ENCODE measurements at regions not wholly inside any gene's neighbourhood (a gene's known extent, or its start where the extent isn't known, plus 50 kb on each side); places are given as distances from the start of the nearest gene placed in this dataset.

DNA sequence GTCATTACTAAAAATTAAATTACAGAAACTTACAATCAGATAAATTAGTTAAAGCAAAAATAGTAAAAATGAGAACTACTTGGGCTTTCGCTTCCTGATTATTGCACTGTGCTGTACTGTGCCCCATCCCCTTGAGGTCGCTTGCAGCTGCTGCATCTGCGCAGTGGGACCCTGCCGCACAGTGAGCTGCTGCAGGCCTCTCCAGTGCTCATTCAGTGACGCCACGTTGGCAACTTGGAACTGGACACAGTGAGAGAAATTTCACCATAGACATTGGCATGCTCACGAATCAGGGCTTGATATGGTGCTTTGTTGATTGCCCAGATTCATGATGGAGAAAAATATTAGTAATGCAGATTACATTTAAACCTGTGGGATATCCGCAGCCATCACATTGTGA, 290.8 kb upstream of the MYT1L start:
- H3K4me3 ChIP-seq: no peak overlapping the region
- H3K79me2 ChIP-seq: no peaks in the 10 kb centered on the region
- TF ChIP-seq EZH2 (IDR thresholded peaks at IDR 0.05; ENCODE audit: borderline replicate concordance) (no peak), EZH2phosphoT487 (IDR thresholded peaks at IDR 0.05; ENCODE audit: low read depth, severe bottlenecking, unreplicated experiment) (no peak)
- TF ChIP-seq, protein P1, sequence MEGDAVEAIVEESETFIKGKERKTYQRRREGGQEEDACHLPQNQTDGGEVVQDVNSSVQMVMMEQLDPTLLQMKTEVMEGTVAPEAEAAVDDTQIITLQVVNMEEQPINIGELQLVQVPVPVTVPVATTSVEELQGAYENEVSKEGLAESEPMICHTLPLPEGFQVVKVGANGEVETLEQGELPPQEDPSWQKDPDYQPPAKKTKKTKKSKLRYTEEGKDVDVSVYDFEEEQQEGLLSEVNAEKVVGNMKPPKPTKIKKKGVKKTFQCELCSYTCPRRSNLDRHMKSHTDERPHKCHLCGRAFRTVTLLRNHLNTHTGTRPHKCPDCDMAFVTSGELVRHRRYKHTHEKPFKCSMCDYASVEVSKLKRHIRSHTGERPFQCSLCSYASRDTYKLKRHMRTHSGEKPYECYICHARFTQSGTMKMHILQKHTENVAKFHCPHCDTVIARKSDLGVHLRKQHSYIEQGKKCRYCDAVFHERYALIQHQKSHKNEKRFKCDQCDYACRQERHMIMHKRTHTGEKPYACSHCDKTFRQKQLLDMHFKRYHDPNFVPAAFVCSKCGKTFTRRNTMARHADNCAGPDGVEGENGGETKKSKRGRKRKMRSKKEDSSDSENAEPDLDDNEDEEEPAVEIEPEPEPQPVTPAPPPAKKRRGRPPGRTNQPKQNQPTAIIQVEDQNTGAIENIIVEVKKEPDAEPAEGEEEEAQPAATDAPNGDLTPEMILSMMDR (IDR thresholded peaks at IDR 0.05; ENCODE audit: poor library complexity): no peak
- H3K36me3 ChIP-seq (replicated peaks; ENCODE audit: insufficient read depth, low read depth): no peaks in the 10 kb centered on the region
- H3K27me3 ChIP-seq: no peaks in the 10 kb centered on the region
- no peaks in the 10 kb centered on the region for H3K9me3 ChIP-seq (ENCODE audit: low read depth)
- WGBS (ENCODE audit: low lambda C conversion rate, missing lambda C conversion rate): 90% methylated on average over 8 of the region's 8 CpGs
- H3K9me2 ChIP-seq (replicated peaks; ENCODE audit: insufficient read depth): no peaks in the 10 kb centered on the region
- no peak overlapping the region for H3K27ac ChIP-seq
- H3K4me2 ChIP-seq: no peak overlapping the region
- H3K4me1 ChIP-seq (ENCODE audit: insufficient read depth): no peaks in the 10 kb centered on the region
- no peaks in the 10 kb centered on the region for H4K20me1 ChIP-seq (ENCODE audit: insufficient read depth, poor library complexity, severe bottlenecking)
- H2AFZ ChIP-seq: no peak overlapping the region
- DNase-seq (ENCODE audit: low spot score): no peak

DNA sequence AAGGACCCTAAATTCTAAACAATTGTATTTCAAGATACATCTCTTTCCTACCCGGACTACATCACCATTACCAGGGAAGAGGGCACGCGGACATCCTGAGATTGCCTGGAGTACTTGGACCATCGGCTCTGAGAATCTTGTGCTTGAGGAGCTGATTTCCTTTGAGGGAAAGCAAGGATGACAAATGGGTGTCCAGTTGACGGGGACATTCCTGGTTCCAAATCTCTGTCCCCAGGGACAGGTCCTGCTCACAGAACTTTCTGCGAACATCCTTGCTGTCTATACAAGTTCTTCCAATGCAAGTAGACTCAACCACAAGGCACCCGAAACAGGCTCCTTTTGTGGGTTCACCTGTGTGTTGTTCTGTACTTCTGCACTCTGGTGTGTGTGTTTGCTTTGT, 289.5 kb upstream of the MYT1L start:
- 78% methylated on average over 7 of the region's 7 CpGs for WGBS (ENCODE audit: low lambda C conversion rate, missing lambda C conversion rate)
- TF ChIP-seq EZH2phosphoT487 (IDR thresholded peaks at IDR 0.05; ENCODE audit: low read depth, severe bottlenecking, unreplicated experiment) (no peak), EZH2 (IDR thresholded peaks at IDR 0.05; ENCODE audit: borderline replicate concordance) (no peak)
- TF ChIP-seq, protein P1 (IDR thresholded peaks at IDR 0.05; ENCODE audit: poor library complexity): no peak
- Histone ChIP-seq H4K20me1 (ENCODE audit: insufficient read depth, poor library complexity, severe bottlenecking) (no peaks in the 10 kb centered on the region), H3K9me2 (replicated peaks; ENCODE audit: insufficient read depth) (no peaks in the 10 kb centered on the region), H3K4me1 (ENCODE audit: insufficient read depth) (no peaks in the 10 kb centered on the region), H3K36me3 (replicated peaks; ENCODE audit: insufficient read depth, low read depth) (no peaks in the 10 kb centered on the region), H3K4me2 (no peak overlapping the region), H3K79me2 (no peaks in the 10 kb centered on the region), H3K27ac (no peak overlapping the region), H3K9me3 (ENCODE audit: low read depth) (no peaks in the 10 kb centered on the region), H3K27me3 (no peaks in the 10 kb centered on the region), H3K4me3 (no peak overlapping the region), H2AFZ (no peak overlapping the region)
- no peak for DNase-seq (ENCODE audit: low spot score)

DNA sequence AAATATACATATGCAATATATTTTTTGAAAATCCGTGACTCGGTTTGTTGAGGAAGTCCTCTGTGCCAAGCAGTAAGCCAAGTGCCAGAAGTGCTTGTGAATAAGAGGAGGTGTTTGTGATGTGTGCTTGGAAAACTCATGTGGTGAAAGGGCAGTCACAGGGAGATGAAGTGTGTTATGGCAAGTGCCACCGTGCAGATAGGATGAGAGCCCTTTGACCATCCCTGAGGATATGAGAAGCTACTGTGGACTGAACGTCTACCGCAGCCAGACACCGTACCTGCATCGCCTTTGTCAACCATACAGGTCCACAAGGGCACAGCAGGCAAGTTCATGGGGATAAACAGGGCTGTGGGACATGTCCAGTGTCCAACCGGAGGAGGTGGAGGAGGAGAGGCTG, 288.9 kb upstream of the MYT1L start:
- Histone ChIP-seq H4K20me1 (ENCODE audit: insufficient read depth, poor library complexity, severe bottlenecking) (no peaks in the 10 kb centered on the region), H2AFZ (no peak overlapping the region), H3K79me2 (no peaks in the 10 kb centered on the region), H3K27me3 (no peaks in the 10 kb centered on the region), H3K36me3 (replicated peaks; ENCODE audit: insufficient read depth, low read depth) (no peaks in the 10 kb centered on the region), H3K9me2 (replicated peaks; ENCODE audit: insufficient read depth) (no peaks in the 10 kb centered on the region), H3K4me1 (ENCODE audit: insufficient read depth) (no peaks in the 10 kb centered on the region), H3K27ac (no peak overlapping the region), H3K9me3 (ENCODE audit: low read depth) (no peaks in the 10 kb centered on the region), H3K4me2 (no peak overlapping the region), H3K4me3 (no peak overlapping the region)
- TF ChIP-seq, protein P1 (IDR thresholded peaks at IDR 0.05; ENCODE audit: poor library complexity): no peak
- TF ChIP-seq EZH2phosphoT487 (IDR thresholded peaks at IDR 0.05; ENCODE audit: low read depth, severe bottlenecking, unreplicated experiment) (no peak), EZH2 (IDR thresholded peaks at IDR 0.05; ENCODE audit: borderline replicate concordance) (no peak)
- 90% methylated on average over 8 of the region's 8 CpGs for WGBS (ENCODE audit: low lambda C conversion rate, missing lambda C conversion rate)
- no peak for DNase-seq (ENCODE audit: low spot score)

DNA sequence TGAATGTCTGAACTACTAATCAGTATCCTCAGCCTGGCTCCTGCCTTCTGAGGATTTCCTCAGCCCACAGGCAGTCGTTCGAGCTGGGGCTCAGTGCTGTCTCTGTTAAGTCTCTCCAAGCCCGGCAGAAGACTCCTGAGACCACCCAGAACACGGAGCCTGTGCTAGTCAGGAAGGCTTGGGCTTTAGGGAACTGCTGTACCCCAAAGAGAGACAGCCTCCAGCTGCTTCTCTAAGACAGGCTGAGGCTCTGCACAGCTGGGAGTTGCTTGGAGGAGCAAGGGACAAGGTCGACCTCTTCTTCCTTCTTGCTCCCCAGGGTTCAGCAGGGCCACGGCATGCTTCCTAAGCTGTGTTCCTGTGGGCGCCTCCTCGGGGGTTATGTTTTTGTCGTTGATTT, 283.4 kb upstream of the MYT1L start:
- WGBS (ENCODE audit: low lambda C conversion rate, missing lambda C conversion rate): 92% methylated on average over 9 of the region's 9 CpGs
- H2AFZ ChIP-seq: peak overlapping the region; percentile 85
- no peak overlapping the region for H3K27ac ChIP-seq
- no peaks in the 10 kb centered on the region for H3K79me2 ChIP-seq
- no peaks in the 10 kb centered on the region for H3K27me3 ChIP-seq
- no peaks in the 10 kb centered on the region for H3K36me3 ChIP-seq (replicated peaks; ENCODE audit: insufficient read depth, low read depth)
- no peak for DNase-seq (ENCODE audit: low spot score)
- no peak overlapping the region for H3K4me2 ChIP-seq
- no peak overlapping the region for H3K4me3 ChIP-seq
- no peak for TF ChIP-seq EZH2phosphoT487 (IDR thresholded peaks at IDR 0.05; ENCODE audit: low read depth, severe bottlenecking, unreplicated experiment)
- no peak for TF ChIP-seq EZH2 (IDR thresholded peaks at IDR 0.05; ENCODE audit: borderline replicate concordance)
- TF ChIP-seq, protein P1 (IDR thresholded peaks at IDR 0.05; ENCODE audit: poor library complexity): no peak
- H4K20me1 ChIP-seq (ENCODE audit: insufficient read depth, poor library complexity, severe bottlenecking): no peaks in the 10 kb centered on the region
- no peaks in the 10 kb centered on the region for H3K4me1 ChIP-seq (ENCODE audit: insufficient read depth)
- H3K9me2 ChIP-seq (replicated peaks; ENCODE audit: insufficient read depth): no peaks in the 10 kb centered on the region
- H3K9me3 ChIP-seq (ENCODE audit: low read depth): no peaks in the 10 kb centered on the region
